ENCODE measurements at regions not wholly inside any gene's neighbourhood (a gene's known extent, or its start where the extent isn't known, plus 50 kb on each side); places are given as distances from the start of the nearest gene placed in this dataset.

- Histone ChIP-seq H3K4me1 (ENCODE audit: control insufficient read depth, insufficient read depth, low read length) (no peaks in the 10 kb centered on the region; the same call in 1 of the 2 replicates), H3K14ac (replicated peaks; ENCODE audit: low read depth, low read length) (no peak overlapping the region), H4K5ac (ENCODE audit: low read depth, low read length) (no peak overlapping the region), H3K9me3 (ENCODE audit: control insufficient read depth, insufficient read depth, low read length) (no peaks in the 10 kb centered on the region), H2BK120ac (ENCODE audit: low read depth, low read length) (no peak overlapping the region), H3K27ac (ENCODE audit: insufficient read depth, low read length) (no peak overlapping the region), H4K20me1 (ENCODE audit: insufficient read depth, low read length) (no peaks in the 10 kb centered on the region), H4K91ac (ENCODE audit: insufficient read depth, low read depth, low read length) (no peak overlapping the region), H3K18ac (ENCODE audit: low read depth, low read length) (no peak overlapping the region), H3K9me1 (ENCODE audit: insufficient read depth, low read length) (no peaks in the 10 kb centered on the region), H2BK15ac (ENCODE audit: low read depth, low read length) (no peak overlapping the region), H3K4me3 (ENCODE audit: insufficient read depth, low read depth, low read length) (no peak overlapping the region), H3K4me2 (ENCODE audit: low read depth, low read length) (no peak overlapping the region), H3K27me3 (ENCODE audit: control insufficient read depth, insufficient read depth, low read length) (no peaks in the 10 kb centered on the region), H2AK5ac (ENCODE audit: low read depth, low read length) (no peak overlapping the region), H2BK5ac (ENCODE audit: low read depth, low read length, poor library complexity, severe bottlenecking) (no peak overlapping the region), H3K36me3 (ENCODE audit: control insufficient read depth, insufficient read depth, low read length) (no peaks in the 10 kb centered on the region), H3K9ac (ENCODE audit: low read depth, low read length) (no peak overlapping the region), H4K8ac (ENCODE audit: low read depth in 2 of 2, low read length in 2 of 2) (no peak overlapping the region), H2BK20ac (ENCODE audit: low read depth, low read length) (no peak overlapping the region), H3K23ac (ENCODE audit: low read depth, low read length) (no peak overlapping the region), H2AFZ (replicated peaks; ENCODE audit: low read length, poor library complexity) (no peak overlapping the region), H3K56ac (ENCODE audit: extremely low read depth, insufficient read depth, low read length) (no peak overlapping the region), H3K4ac (ENCODE audit: low read depth, low read length) (no peak overlapping the region), H3K79me1 (ENCODE audit: low read depth in 1 of 2, low read length in 2 of 2) (no peaks in the 10 kb centered on the region), H2AK9ac (replicated peaks; ENCODE audit: low read depth, low read length, poor library complexity) (no peak overlapping the region)
- in situ Hi-C loops (cut with MboI; ENCODE audit: low sequenced_read_pairs), result no loop called here
- CTCF ChIA-PET, result no interaction called here
- no peak for DNase-seq
- no peak for ATAC-seq (ENCODE audit: low read depth)
- intact Hi-C loops (cut with micrococcal nuclease), result no loop called here
- TF ChIP-seq CEBPB (IDR thresholded peaks at IDR 0.05; ENCODE audit: low read depth, low read length) (no peak), POLR2A (IDR thresholded peaks at IDR 0.05; ENCODE audit: low read depth, low read length) (no peak), RFX5 (IDR thresholded peaks at IDR 0.05; ENCODE audit: low read depth, low read length) (no peak), RAD21 (IDR thresholded peaks at IDR 0.05; ENCODE audit: low read length) (no peak), MAZ (IDR thresholded peaks at IDR 0.05; ENCODE audit: borderline replicate concordance, low read depth, low read length) (no peak), CTCF (conservative IDR thresholded peaks at IDR 0.05; ENCODE audit: low read depth, low read length) (no peak), MXI1 (IDR thresholded peaks at IDR 0.05; ENCODE audit: borderline replicate concordance, low read depth, low read length) (no peak), NFE2L2 (IDR thresholded peaks at IDR 0.05; ENCODE audit: low read depth, low read length) (no peak), ELK1 (IDR thresholded peaks at IDR 0.05; ENCODE audit: borderline replicate concordance, low read depth, low read length) (no peak), SMC3 (IDR thresholded peaks at IDR 0.05; ENCODE audit: low read depth, low read length) (no peak), CHD1 (IDR thresholded peaks at IDR 0.05; ENCODE audit: low read depth, low read length) (no peak), RCOR1 (IDR thresholded peaks at IDR 0.05; ENCODE audit: insufficient replicate concordance, low read length) (no peak), MAFK (IDR thresholded peaks at IDR 0.05; ENCODE audit: low read depth, low read length) (no peak), FOS (IDR thresholded peaks at IDR 0.05; ENCODE audit: low read depth, low read length) (no peak), USF2 (IDR thresholded peaks at IDR 0.05; ENCODE audit: low read depth, low read length) (no peak)
- dilution Hi-C loops (cut with HindIII; ENCODE audit: low sequenced_read_pairs, unreplicated experiment), result no loop called here
- no TSS peak for BruUV-seq (replicated peaks)
- POLR2A ChIA-PET (ENCODE audit: unreplicated experiment), result no interaction called here
Observed at GRCh38 chr12:88408823-88409222, 171.4 kb downstream of the KITLG start.

Measured in IMR-90 (cell line).